Activated CD8-positive, alpha-beta T cell treated with anti-CD3 and anti-CD28 coated beads, Interleukin-2, amount 10 ng/mL, durations not matched to agents 7 days and 5 days (primary cell): ENCODE measurements at regions not wholly inside any gene's neighbourhood (a gene's known extent, or its start where the extent isn't known, plus 50 kb on each side); places are given as distances from the start of the nearest gene placed in this dataset.

ENCODE experiments used
- ATAC-seq: fragments of 150-1000 bp; cut with Tn5 transposase; one replicate; pipeline ENCODE4 v1.10.0; 2021; ENCODE audit warnings: moderate library complexity
- CTCF ChIA-PET: fragments of 350-600 bp; sonication (Branson Sonifier 250); formaldehyde crosslinking; loops from one replicate; lab custom pipeline; 2021; ENCODE audit warnings: antibody characterized with exemption; lab: Charles Lee
- POLR2A ChIA-PET: fragments of 350-600 bp; sonication (Branson Sonifier 250); formaldehyde crosslinking; loops from one replicate; lab custom pipeline; 2021; ENCODE audit warnings: antibody characterized with exemption; lab: Charles Lee
- DNase-seq: peaks from one replicate; pipeline ENCODE4 v3.0.0-alpha.2; 2020
- H3K27ac Mint-ChIP-seq: one replicate; pipeline ENCODE4 v1.8.0; 2021; ENCODE audit warnings: mild to moderate bottlenecking, mixed read lengths
- H3K27me3 Mint-ChIP-seq: one replicate; pipeline ENCODE4 v1.8.0; 2021; ENCODE audit warnings: low read depth, mixed read lengths
- H3K36me3 Mint-ChIP-seq: one replicate; pipeline ENCODE4 v1.8.0; 2021; ENCODE audit warnings: low read depth, mixed read lengths
- H3K4me1 Mint-ChIP-seq: one replicate; pipeline ENCODE4 v1.8.0; 2021; ENCODE audit warnings: low read depth, mixed read lengths
- H3K4me3 Mint-ChIP-seq: one replicate; pipeline ENCODE4 v1.8.0; 2021; ENCODE audit warnings: mild to moderate bottlenecking, mixed read lengths
- H3K9me3 Mint-ChIP-seq: one replicate; pipeline ENCODE4 v1.8.0; 2022; ENCODE audit warnings: mixed read lengths; ENCODE audit not compliant: insufficient read depth

GRCh38 chr12:125356111-125356510 lies 290.9 kb downstream of the AACS start:
- Mint-ChIP-seq H3K4me3 (no peak overlapping the region), H3K27ac (no peak overlapping the region), H3K36me3 (no peaks in the 10 kb centered on the region), H3K9me3 (no peaks in the 10 kb centered on the region), H3K4me1 (no peaks in the 10 kb centered on the region), H3K27me3 (no peaks in the 10 kb centered on the region)
- ATAC-seq (no peak), DNase-seq (no peak)
- ChIA-PET CTCF (no interaction called here), POLR2A (no interaction called here)

- ATAC-seq = no peak
- Mint-ChIP-seq H3K4me1 (no peaks in the 10 kb centered on the region), H3K4me3 (no peak overlapping the region), H3K9me3 (no peaks in the 10 kb centered on the region), H3K27ac (no peak overlapping the region), H3K27me3 (no peaks in the 10 kb centered on the region), H3K36me3 (no peaks in the 10 kb centered on the region)
- CTCF ChIA-PET = no interaction called here
- POLR2A ChIA-PET = no interaction called here
- DNase-seq = no peak
Observed at GRCh38 chr12:125357561-125357960, 292.3 kb downstream of the AACS start.

- DNase-seq (no peak), ATAC-seq (no peak)
- H3K27ac Mint-ChIP-seq = no peak overlapping the region
- no peaks in the 10 kb centered on the region for H3K36me3 Mint-ChIP-seq
- ChIA-PET POLR2A (no interaction called here), CTCF (no interaction called here)
- H3K4me3 Mint-ChIP-seq = no peak overlapping the region
- H3K4me1 Mint-ChIP-seq = no peaks in the 10 kb centered on the region
- no peaks in the 10 kb centered on the region for H3K9me3 Mint-ChIP-seq
- no peaks in the 10 kb centered on the region for H3K27me3 Mint-ChIP-seq
Observed at GRCh38 chr12:125360540-125360939, 295.3 kb downstream of the AACS start.

GRCh38 chr12:125371033-125371432 lies 305.8 kb downstream of the AACS start:
- no peak overlapping the region for H3K27ac Mint-ChIP-seq
- CTCF ChIA-PET = no interaction called here
- no peak overlapping the region for H3K4me3 Mint-ChIP-seq
- no peaks in the 10 kb centered on the region for H3K4me1 Mint-ChIP-seq
- ATAC-seq (no peak), DNase-seq (no peak)
- H3K27me3 Mint-ChIP-seq = peaks cover 1% of the 10 kb centered on the region
- no peaks in the 10 kb centered on the region for H3K9me3 Mint-ChIP-seq
- H3K36me3 Mint-ChIP-seq = no peaks in the 10 kb centered on the region
- POLR2A ChIA-PET = no interaction called here

- CTCF ChIA-PET = interaction anchor here (1.3 kb wide), 1 partner anchor 31 kb away, joined by 3 read pairs; no protein-coding TSS in a partner anchor
- no peaks in the 10 kb centered on the region for H3K9me3 Mint-ChIP-seq
Observed at GRCh38 chr12:125372085-125372484, 306.9 kb downstream of the AACS start.

GRCh38 chr12:125373375-125373774 lies 308.1 kb downstream of the AACS start:
- no peaks in the 10 kb centered on the region for H3K9me3 Mint-ChIP-seq
- ChIA-PET POLR2A (no interaction called here), CTCF (interaction anchor here (2.1 kb wide), 1 partner anchor 190 kb away, joined by 4 read pairs; no protein-coding TSS in a partner anchor)
- DNase-seq (no peak), ATAC-seq (no peak)
- no peaks in the 10 kb centered on the region for H3K4me1 Mint-ChIP-seq
- no peak overlapping the region for H3K27ac Mint-ChIP-seq
- H3K4me3 Mint-ChIP-seq = no peak overlapping the region
- no peaks in the 10 kb centered on the region for H3K36me3 Mint-ChIP-seq
- no peaks in the 10 kb centered on the region for H3K27me3 Mint-ChIP-seq

More at GRCh38 chr12:125372085-125372484, 306.9 kb downstream of the AACS start:
- Mint-ChIP-seq H3K4me3 (no peak overlapping the region), H3K27me3 (no peaks in the 10 kb centered on the region), H3K36me3 (no peaks in the 10 kb centered on the region), H3K27ac (no peak overlapping the region), H3K4me1 (no peaks in the 10 kb centered on the region)
- POLR2A ChIA-PET = no interaction called here
- ATAC-seq (no peak), DNase-seq (no peak)

- ATAC-seq (no peak), DNase-seq (no peak)
- H3K4me3 Mint-ChIP-seq = no peak overlapping the region
- POLR2A ChIA-PET = no interaction called here
- H3K9me3 Mint-ChIP-seq = no peaks in the 10 kb centered on the region
- no peak overlapping the region for H3K27ac Mint-ChIP-seq
- H3K27me3 Mint-ChIP-seq = no peaks in the 10 kb centered on the region
- no peaks in the 10 kb centered on the region for H3K4me1 Mint-ChIP-seq
- CTCF ChIA-PET = no interaction called here
- no peaks in the 10 kb centered on the region for H3K36me3 Mint-ChIP-seq
Observed at GRCh38 chr12:125376422-125376821, 311.2 kb downstream of the AACS start.

GRCh38 chr12:125377093-125377492 lies 311.9 kb downstream of the AACS start:
- H3K4me1 Mint-ChIP-seq = no peaks in the 10 kb centered on the region
- no peaks in the 10 kb centered on the region for H3K9me3 Mint-ChIP-seq
- no peak for ATAC-seq
- CTCF ChIA-PET = no interaction called here
- H3K36me3 Mint-ChIP-seq = no peaks in the 10 kb centered on the region
- POLR2A ChIA-PET = no interaction called here
- no peaks in the 10 kb centered on the region for H3K27me3 Mint-ChIP-seq
- no peak overlapping the region for H3K27ac Mint-ChIP-seq
- DNase-seq = no peak
- H3K4me3 Mint-ChIP-seq = no peak overlapping the region

- Mint-ChIP-seq H3K9me3 (no peaks in the 10 kb centered on the region), H3K4me1 (no peaks in the 10 kb centered on the region), H3K27me3 (no peaks in the 10 kb centered on the region), H3K27ac (no peak overlapping the region), H3K4me3 (no peak overlapping the region), H3K36me3 (no peaks in the 10 kb centered on the region)
- no peak for DNase-seq
- ChIA-PET POLR2A (no interaction called here), CTCF (no interaction called here)
- no peak for ATAC-seq
Observed at GRCh38 chr12:125381373-125381772, 316.1 kb downstream of the AACS start.

GRCh38 chr12:125382926-125383325 lies 317.7 kb downstream of the AACS start:
- Mint-ChIP-seq H3K4me1 (no peaks in the 10 kb centered on the region), H3K9me3 (no peaks in the 10 kb centered on the region), H3K4me3 (no peak overlapping the region), H3K36me3 (no peaks in the 10 kb centered on the region), H3K27ac (no peak overlapping the region), H3K27me3 (no peaks in the 10 kb centered on the region)
- DNase-seq (no peak), ATAC-seq (no peak)
- ChIA-PET CTCF (interaction anchor here (1.0 kb wide), 1 partner anchor 146 kb away, joined by 3 read pairs; no protein-coding TSS in a partner anchor), POLR2A (no interaction called here)

GRCh38 chr12:125386652-125387051 lies 321.4 kb downstream of the AACS start:
- ChIA-PET POLR2A (no interaction called here), CTCF (no interaction called here)
- H3K9me3 Mint-ChIP-seq = no peaks in the 10 kb centered on the region

GRCh38 chr12:125387206-125387605 lies 322.0 kb downstream of the AACS start:
- DNase-seq (no peak), ATAC-seq (no peak)
- Mint-ChIP-seq H3K4me3 (no peak overlapping the region), H3K27ac (no peak overlapping the region), H3K4me1 (no peaks in the 10 kb centered on the region), H3K36me3 (no peaks in the 10 kb centered on the region), H3K9me3 (no peaks in the 10 kb centered on the region), H3K27me3 (no peaks in the 10 kb centered on the region)
- CTCF ChIA-PET = no interaction called here
- POLR2A ChIA-PET = no interaction called here

More at GRCh38 chr12:125386652-125387051, 321.4 kb downstream of the AACS start:
- no peak overlapping the region for H3K4me3 Mint-ChIP-seq
- no peaks in the 10 kb centered on the region for H3K4me1 Mint-ChIP-seq
- H3K27ac Mint-ChIP-seq = no peak overlapping the region
- DNase-seq (no peak), ATAC-seq (no peak)
- H3K36me3 Mint-ChIP-seq = no peaks in the 10 kb centered on the region
- H3K27me3 Mint-ChIP-seq = no peaks in the 10 kb centered on the region

- no peaks in the 10 kb centered on the region for H3K4me1 Mint-ChIP-seq
- ATAC-seq (no peak), DNase-seq (no peak)
- ChIA-PET CTCF (no interaction called here), POLR2A (no interaction called here)
- no peaks in the 10 kb centered on the region for H3K9me3 Mint-ChIP-seq
- H3K4me3 Mint-ChIP-seq = no peak overlapping the region
- no peak overlapping the region for H3K27ac Mint-ChIP-seq
- H3K27me3 Mint-ChIP-seq = no peaks in the 10 kb centered on the region
- H3K36me3 Mint-ChIP-seq = no peaks in the 10 kb centered on the region
Observed at GRCh38 chr12:125389061-125389697, 323.9 kb downstream of the AACS start.
